SK-N-SH (cell line): ENCODE measurements at regions not wholly inside any gene's neighbourhood (a gene's known extent, or its start where the extent isn't known, plus 50 kb on each side); places are given as distances from the start of the nearest gene placed in this dataset.

Experiments used
- CTCF ChIP-seq: fragments of 200-600 bp; sonication (generic); IDR thresholded peaks from 2 replicates; pipeline ENCODE4 v1.6.1; 2017; ENCODE audit warnings: antibody characterized with exemption, mild to moderate bottlenecking, moderate library complexity
- EZH2phosphoT487 ChIP-seq: fragments of 200-600 bp; sonication (generic); IDR thresholded peaks from 2 replicates; pipeline ENCODE4 v1.6.1; 2017; ENCODE audit warnings: low read depth, mixed run types, mild to moderate bottlenecking, antibody characterized with exemption, moderate library complexity, borderline replicate concordance
- FOXJ3 ChIP-seq: sonication (generic); formaldehyde crosslinking; IDR thresholded peaks from 2 replicates; pipeline ENCODE4 v1.5.1; 2020; ENCODE audit warnings: mild to moderate bottlenecking, missing genetic modification reagents
- MXI1 ChIP-seq: IDR thresholded peaks from 2 replicates; pipeline ENCODE4 v1.6.1; 2012; ENCODE audit warnings: mild to moderate bottlenecking, low read depth, low read length, improper control_type of control experiment
- POLR2AphosphoS5 ChIP-seq: IDR thresholded peaks from 2 replicates; pipeline ENCODE4 v1.6.1; 2012; ENCODE audit warnings: low read depth, low read length
- RCOR1 ChIP-seq: fragments of 150-350 bp; IDR thresholded peaks from 2 replicates; pipeline ENCODE4 v1.6.1; 2017; ENCODE audit warnings: antibody characterized with exemption, low read length
- YY1 ChIP-seq: IDR thresholded peaks from 2 replicates; pipeline ENCODE4 v1.4.0; 2012; ENCODE audit warnings: low read depth, mild to moderate bottlenecking

GRCh38 chr10:6962576-6962975 lies 382.5 kb upstream of the PRKCQ start:
- TF ChIP-seq YY1 = no peak
- no peak for TF ChIP-seq POLR2AphosphoS5
- no peak for TF ChIP-seq CTCF
- no peak for TF ChIP-seq RCOR1
- TF ChIP-seq MXI1 = no peak
- no peak for TF ChIP-seq EZH2phosphoT487
- no peak for TF ChIP-seq FOXJ3 (CRISPR knock-in tag)
